ENCODE measurements at regions not wholly inside any gene's neighbourhood (a gene's known extent, or its start where the extent isn't known, plus 50 kb on each side); places are given as distances from the start of the nearest gene placed in this dataset.
"Not testable (repeated sequence)": the region's sequence is repeated elsewhere in the genome, so short reads cannot be mapped to it uniquely, and the experiment has no call there.

- H3K4me3 ChIP-seq (IDR thresholded peaks at IDR 0.05; ENCODE audit: insufficient read depth, low read depth, low read length): no peak overlapping the region
- no peaks in the 10 kb centered on the region for H3K27me3 ChIP-seq (ENCODE audit: insufficient read depth, low read depth)
- no peak overlapping the region for H3K9ac ChIP-seq
- no peak overlapping the region for H2AFZ ChIP-seq (ENCODE audit: low read depth)
- no peaks in the 10 kb centered on the region for H3K36me3 ChIP-seq (ENCODE audit: insufficient read depth)
- no peak overlapping the region for H3K27ac ChIP-seq
- no peaks in the 10 kb centered on the region for H3K4me1 ChIP-seq (ENCODE audit: low read depth, poor library complexity, severe bottlenecking)
- TF ChIP-seq CTCF (conservative IDR thresholded peaks at IDR 0.05; ENCODE audit: low read depth, low read length): no peak
- no peaks in the 10 kb centered on the region for H3K79me2 ChIP-seq (ENCODE audit: insufficient read depth, low read depth)
- no peaks in the 10 kb centered on the region for H4K20me1 ChIP-seq (ENCODE audit: insufficient read depth)
- H3K4me2 ChIP-seq: no peak overlapping the region
Observed at GRCh38 chr2:129192841-129193253, 786.6 kb upstream of the RAB6C start.

DNA sequence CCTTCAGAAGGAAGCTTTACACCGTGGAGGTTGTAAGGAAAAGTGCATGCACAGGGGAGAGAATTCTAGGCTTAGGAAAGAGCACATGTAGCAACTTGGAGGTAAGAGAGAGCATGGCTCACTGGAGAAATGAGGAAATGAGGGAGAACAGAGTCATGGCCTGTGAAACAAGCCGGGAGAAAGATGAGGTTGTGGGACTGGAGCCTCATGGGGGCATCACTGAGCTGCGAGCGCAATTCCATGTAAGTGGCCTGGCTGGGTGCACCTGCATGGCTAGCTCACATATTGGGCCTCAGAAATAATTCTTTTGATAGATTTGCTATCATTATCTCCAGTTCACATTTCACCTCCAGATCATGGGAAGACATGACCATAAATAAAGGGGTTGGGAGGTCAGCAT lies 785.5 kb upstream of the RAB6C start:
- Histone ChIP-seq H2AFZ (ENCODE audit: low read depth) (no peak overlapping the region), H3K9ac (no peak overlapping the region), H4K20me1 (ENCODE audit: insufficient read depth) (no peaks in the 10 kb centered on the region), H3K27ac (no peak overlapping the region), H3K27me3 (ENCODE audit: insufficient read depth, low read depth) (no peaks in the 10 kb centered on the region), H3K4me3 (IDR thresholded peaks at IDR 0.05; ENCODE audit: insufficient read depth, low read depth, low read length) (no peak overlapping the region), H3K79me2 (ENCODE audit: insufficient read depth, low read depth) (no peaks in the 10 kb centered on the region), H3K36me3 (ENCODE audit: insufficient read depth) (no peaks in the 10 kb centered on the region), H3K4me1 (ENCODE audit: low read depth, poor library complexity, severe bottlenecking) (no peaks in the 10 kb centered on the region), H3K4me2 (no peak overlapping the region)
- no peak for TF ChIP-seq CTCF (conservative IDR thresholded peaks at IDR 0.05; ENCODE audit: low read depth, low read length)

GRCh38 chr2:129199501-129199900 lies 780.0 kb upstream of the RAB6C start:
- Histone ChIP-seq H3K4me3 (IDR thresholded peaks at IDR 0.05; ENCODE audit: insufficient read depth, low read depth, low read length) (no peak overlapping the region), H4K20me1 (ENCODE audit: insufficient read depth) (no peaks in the 10 kb centered on the region), H3K36me3 (ENCODE audit: insufficient read depth) (no peaks in the 10 kb centered on the region), H3K9ac (no peak overlapping the region), H3K27ac (no peak overlapping the region), H3K4me1 (ENCODE audit: low read depth, poor library complexity, severe bottlenecking) (no peaks in the 10 kb centered on the region), H3K79me2 (ENCODE audit: insufficient read depth, low read depth) (no peaks in the 10 kb centered on the region), H2AFZ (ENCODE audit: low read depth) (no peak overlapping the region), H3K4me2 (no peak overlapping the region), H3K27me3 (ENCODE audit: insufficient read depth, low read depth) (no peaks in the 10 kb centered on the region)
- TF ChIP-seq CTCF (conservative IDR thresholded peaks at IDR 0.05; ENCODE audit: low read depth, low read length): no peak

DNA sequence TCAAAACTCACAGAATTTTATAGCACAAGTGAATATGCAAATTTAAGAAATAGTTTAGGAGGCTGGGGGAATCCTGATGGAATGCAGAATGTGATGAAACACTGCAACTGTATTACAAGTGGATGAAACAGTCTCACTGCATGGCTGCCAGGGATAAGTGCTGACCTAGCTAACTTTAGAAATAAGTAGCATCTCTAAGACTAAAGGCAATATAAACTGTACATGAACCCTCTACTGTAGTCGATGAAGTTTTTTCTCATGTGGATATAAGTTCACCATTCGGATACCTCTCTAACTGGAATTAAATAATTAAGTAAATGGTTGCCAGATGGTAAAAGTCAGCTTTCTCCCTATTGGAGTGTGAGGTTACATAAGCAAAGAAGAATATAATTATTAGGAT lies 777.8 kb upstream of the RAB6C start:
- Histone ChIP-seq H2AFZ (ENCODE audit: low read depth) (no peak overlapping the region), H3K9ac (no peak overlapping the region), H4K20me1 (ENCODE audit: insufficient read depth) (no peaks in the 10 kb centered on the region), H3K4me3 (IDR thresholded peaks at IDR 0.05; ENCODE audit: insufficient read depth, low read depth, low read length) (no peak overlapping the region), H3K27ac (no peak overlapping the region), H3K4me1 (ENCODE audit: low read depth, poor library complexity, severe bottlenecking) (no peaks in the 10 kb centered on the region), H3K79me2 (ENCODE audit: insufficient read depth, low read depth) (no peaks in the 10 kb centered on the region), H3K4me2 (no peak overlapping the region), H3K27me3 (ENCODE audit: insufficient read depth, low read depth) (no peaks in the 10 kb centered on the region), H3K36me3 (ENCODE audit: insufficient read depth) (no peaks in the 10 kb centered on the region)
- no peak for TF ChIP-seq CTCF (conservative IDR thresholded peaks at IDR 0.05; ENCODE audit: low read depth, low read length)

- no peaks in the 10 kb centered on the region for H3K4me1 ChIP-seq (ENCODE audit: low read depth, poor library complexity, severe bottlenecking)
- H3K4me2 ChIP-seq: no peak overlapping the region
- H3K79me2 ChIP-seq (ENCODE audit: insufficient read depth, low read depth): no peaks in the 10 kb centered on the region
- H3K36me3 ChIP-seq (ENCODE audit: insufficient read depth): no peaks in the 10 kb centered on the region
- no peaks in the 10 kb centered on the region for H3K27me3 ChIP-seq (ENCODE audit: insufficient read depth, low read depth)
- no peak overlapping the region for H3K9ac ChIP-seq
- H3K27ac ChIP-seq: no peak overlapping the region
- H4K20me1 ChIP-seq (ENCODE audit: insufficient read depth): no peaks in the 10 kb centered on the region
- no peak for TF ChIP-seq CTCF (conservative IDR thresholded peaks at IDR 0.05; ENCODE audit: low read depth, low read length)
- H2AFZ ChIP-seq (ENCODE audit: low read depth): no peak overlapping the region
- H3K4me3 ChIP-seq (IDR thresholded peaks at IDR 0.05; ENCODE audit: insufficient read depth, low read depth, low read length): no peak overlapping the region
Observed at GRCh38 chr2:129203331-129203730, 776.1 kb upstream of the RAB6C start.

GRCh38 chr2:129204581-129204980 lies 774.9 kb upstream of the RAB6C start:
- not testable (repeated sequence) for H3K79me2 ChIP-seq (ENCODE audit: insufficient read depth, low read depth); H3K36me3 ChIP-seq (ENCODE audit: insufficient read depth); H4K20me1 ChIP-seq (ENCODE audit: insufficient read depth); H3K27ac ChIP-seq; H3K4me2 ChIP-seq; H2AFZ ChIP-seq (ENCODE audit: low read depth); H3K4me1 ChIP-seq (ENCODE audit: low read depth, poor library complexity, severe bottlenecking); H3K9ac ChIP-seq; H3K4me3 ChIP-seq (IDR thresholded peaks at IDR 0.05; ENCODE audit: insufficient read depth, low read depth, low read length); H3K27me3 ChIP-seq (ENCODE audit: insufficient read depth, low read depth)

All from KMS-11 (cell line).